ENCODE measurements at regions not wholly inside any gene's neighbourhood (a gene's known extent, or its start where the extent isn't known, plus 50 kb on each side); places are given as distances from the start of the nearest gene placed in this dataset.

GRCh38 chr15:61697796-61698195, 362.5 kb downstream of the VPS13C start:
- no peak for DNase-seq (ENCODE audit: low read depth, low spot score)
- in situ Hi-C loops (cut with HindIII; ENCODE audit: low pct_unique_long_range_greater_than_20kb, low sequenced_read_pairs), result no loop called here

- DNase-seq (ENCODE audit: low read depth, low spot score), result no peak
- in situ Hi-C loops (cut with HindIII; ENCODE audit: low pct_unique_long_range_greater_than_20kb, low sequenced_read_pairs), result no loop called here
Measured at GRCh38 chr15:61689067-61689466, 371.2 kb downstream of the VPS13C start.

- in situ Hi-C loops (cut with HindIII; ENCODE audit: low pct_unique_long_range_greater_than_20kb, low sequenced_read_pairs), result no loop called here
- DNase-seq (ENCODE audit: low read depth, low spot score), result no peak
Measured at GRCh38 chr15:61687651-61688050, 372.6 kb downstream of the VPS13C start.

GRCh38 chr15:61687124-61687523, 373.1 kb downstream of the VPS13C start:
- in situ Hi-C loops (cut with HindIII; ENCODE audit: low pct_unique_long_range_greater_than_20kb, low sequenced_read_pairs), result no loop called here
- DNase-seq (ENCODE audit: low read depth, low spot score), result no peak

GRCh38 chr15:61685971-61686370, 374.3 kb downstream of the VPS13C start:
- no peak for DNase-seq (ENCODE audit: low read depth, low spot score)
- in situ Hi-C loops (cut with HindIII; ENCODE audit: low pct_unique_long_range_greater_than_20kb, low sequenced_read_pairs), result no loop called here

GRCh38 chr15:61685534-61685933, 374.7 kb downstream of the VPS13C start:
- in situ Hi-C loops (cut with HindIII; ENCODE audit: low pct_unique_long_range_greater_than_20kb, low sequenced_read_pairs), result no loop called here
- DNase-seq (ENCODE audit: low read depth, low spot score), result no peak

GRCh38 chr15:61684749-61685467, 375.3 kb downstream of the VPS13C start:
- in situ Hi-C loops (cut with HindIII; ENCODE audit: low pct_unique_long_range_greater_than_20kb, low sequenced_read_pairs), result no loop called here
- DNase-seq (ENCODE audit: low read depth, low spot score), result no peak

- in situ Hi-C loops (cut with HindIII; ENCODE audit: low pct_unique_long_range_greater_than_20kb, low sequenced_read_pairs), result no loop called here
- DNase-seq (ENCODE audit: low read depth, low spot score), result no peak
Measured at GRCh38 chr15:61682891-61683735, 377.1 kb downstream of the VPS13C start.

GRCh38 chr15:61681676-61682075, 378.6 kb downstream of the VPS13C start:
- no peak for DNase-seq (ENCODE audit: low read depth, low spot score)
- in situ Hi-C loops (cut with HindIII; ENCODE audit: low pct_unique_long_range_greater_than_20kb, low sequenced_read_pairs), result no loop called here

GRCh38 chr15:61681038-61681418, 379.2 kb downstream of the VPS13C start:
- in situ Hi-C loops (cut with HindIII; ENCODE audit: low pct_unique_long_range_greater_than_20kb, low sequenced_read_pairs), result no loop called here
- no peak for DNase-seq (ENCODE audit: low read depth, low spot score)

- DNase-seq (ENCODE audit: low read depth, low spot score), result no peak
- in situ Hi-C loops (cut with HindIII; ENCODE audit: low pct_unique_long_range_greater_than_20kb, low sequenced_read_pairs), result no loop called here
Measured at GRCh38 chr15:61680260-61681037, 379.8 kb downstream of the VPS13C start.

GRCh38 chr15:61671736-61672135, 388.5 kb downstream of the VPS13C start:
- DNase-seq (ENCODE audit: low read depth, low spot score), result no peak

GRCh38 chr15:61668444-61668843, 391.8 kb downstream of the VPS13C start:
- no peak for DNase-seq (ENCODE audit: low read depth, low spot score)
- in situ Hi-C loops (cut with HindIII; ENCODE audit: low pct_unique_long_range_greater_than_20kb, low sequenced_read_pairs), result no loop called here

More at GRCh38 chr15:61671736-61672135, 388.5 kb downstream of the VPS13C start:
- in situ Hi-C loops (cut with HindIII; ENCODE audit: low pct_unique_long_range_greater_than_20kb, low sequenced_read_pairs), result no loop called here

GRCh38 chr15:61661791-61662190, 398.5 kb downstream of the VPS13C start:
- in situ Hi-C loops (cut with HindIII; ENCODE audit: low pct_unique_long_range_greater_than_20kb, low sequenced_read_pairs), result no loop called here
- no peak for DNase-seq (ENCODE audit: low read depth, low spot score)

- DNase-seq (ENCODE audit: low read depth, low spot score), result no peak
- in situ Hi-C loops (cut with HindIII; ENCODE audit: low pct_unique_long_range_greater_than_20kb, low sequenced_read_pairs), result no loop called here
Measured at GRCh38 chr15:61660579-61660978, 399.7 kb downstream of the VPS13C start.

GRCh38 chr15:61659566-61660190, 400.6 kb downstream of the VPS13C start:
- DNase-seq (ENCODE audit: low read depth, low spot score), result no peak
- in situ Hi-C loops (cut with HindIII; ENCODE audit: low pct_unique_long_range_greater_than_20kb, low sequenced_read_pairs), result no loop called here

- in situ Hi-C loops (cut with HindIII; ENCODE audit: low pct_unique_long_range_greater_than_20kb, low sequenced_read_pairs), result no loop called here
- no peak for DNase-seq (ENCODE audit: low read depth, low spot score)
Measured at GRCh38 chr15:61657461-61657860, 402.8 kb downstream of the VPS13C start.

GRCh38 chr15:61656391-61656790, 403.9 kb downstream of the VPS13C start:
- DNase-seq (ENCODE audit: low read depth, low spot score), result no peak
- in situ Hi-C loops (cut with HindIII; ENCODE audit: low pct_unique_long_range_greater_than_20kb, low sequenced_read_pairs), result no loop called here
